ENCODE measurements at regions not wholly inside any gene's neighbourhood (a gene's known extent, or its start where the extent isn't known, plus 50 kb on each side); places are given as distances from the start of the nearest gene placed in this dataset.

- TF ChIP-seq BCLAF1 (IDR thresholded peaks at IDR 0.05) (no peak), RBBP5 (conservative IDR thresholded peaks at IDR 0.05) (no peak), TARDBP (IDR thresholded peaks at IDR 0.05; ENCODE audit: borderline replicate concordance) (no peak), NR2C2 (IDR thresholded peaks at IDR 0.05; ENCODE audit: borderline replicate concordance, control insufficient read depth, insufficient read length, low read depth) (no peak), SMAD5 (IDR thresholded peaks at IDR 0.05; ENCODE audit: low read depth) (no peak), BCL3 (IDR thresholded peaks at IDR 0.05; ENCODE audit: borderline replicate concordance, insufficient read depth, low read depth, low read length, poor library complexity, severe bottlenecking) (no peak), CHD4 (IDR thresholded peaks at IDR 0.05) (no peak), SREBF1 (IDR thresholded peaks at IDR 0.05; ENCODE audit: low read length) (no peak), IRF4 (IDR thresholded peaks at IDR 0.05; ENCODE audit: low read depth, low read length) (no peak), TCF3 (IDR thresholded peaks at IDR 0.05; ENCODE audit: borderline replicate concordance, insufficient read depth, low read depth, low read length) (no peak), PAX8 (IDR thresholded peaks at IDR 0.05) (no peak), ASH2L (IDR thresholded peaks at IDR 0.05; ENCODE audit: borderline replicate concordance, low read depth) (no peak)
Measured at GRCh38 chr10:42885491-42886270, 103.1 kb downstream of the BMS1 start (continued).

All from GM12878 (cell line).